ENCODE measurements at regions not wholly inside any gene's neighbourhood (a gene's known extent, or its start where the extent isn't known, plus 50 kb on each side); places are given as distances from the start of the nearest gene placed in this dataset.
"Not testable (repeated sequence)": the region's sequence is repeated elsewhere in the genome, so short reads cannot be mapped to it uniquely, and the experiment has no call there.

GRCh38 chr1:219342836-219343235 is 169.2 kb downstream of the LYPLAL1 start:
- DNase-seq: no peak

DNA sequence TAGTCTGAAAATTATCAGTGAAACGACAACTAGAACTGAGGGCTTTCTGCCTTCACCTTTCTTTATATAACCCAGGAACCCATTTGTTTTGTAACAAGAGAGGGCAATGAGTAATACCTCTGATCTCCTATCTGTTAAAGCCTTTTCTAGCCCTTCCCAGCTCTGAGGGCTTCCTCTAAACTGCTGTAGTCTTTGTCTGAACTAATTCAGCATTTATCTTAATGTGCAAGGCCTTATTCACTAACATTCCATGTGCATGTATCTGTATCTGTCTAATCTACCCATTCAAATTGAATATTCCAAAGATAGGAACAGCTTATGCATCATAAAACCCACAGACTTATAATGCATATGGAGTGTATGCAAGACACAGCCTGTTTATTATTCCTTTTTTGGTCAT is 167.1 kb downstream of the LYPLAL1 start:
- no peak for DNase-seq

DNA sequence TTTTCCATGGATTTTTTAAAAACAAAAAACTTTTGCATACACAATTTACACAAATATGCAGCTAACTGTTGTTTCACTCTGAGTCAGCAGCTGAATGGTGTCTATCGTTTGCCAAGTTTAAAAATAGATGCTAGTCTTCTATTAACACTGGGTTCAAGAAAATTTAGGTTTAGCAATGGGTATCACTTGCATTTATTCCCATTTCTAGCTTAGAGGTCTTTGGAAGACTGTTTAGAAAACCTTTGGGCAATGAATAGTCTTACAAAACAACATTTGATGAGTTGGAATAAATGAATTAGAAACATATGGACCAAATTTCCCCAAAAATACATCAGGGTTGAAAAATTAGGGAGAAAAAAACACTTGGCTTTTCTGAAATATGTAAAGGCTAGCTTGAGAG is 165.8 kb downstream of the LYPLAL1 start:
- DNase-seq: no peak

DNA sequence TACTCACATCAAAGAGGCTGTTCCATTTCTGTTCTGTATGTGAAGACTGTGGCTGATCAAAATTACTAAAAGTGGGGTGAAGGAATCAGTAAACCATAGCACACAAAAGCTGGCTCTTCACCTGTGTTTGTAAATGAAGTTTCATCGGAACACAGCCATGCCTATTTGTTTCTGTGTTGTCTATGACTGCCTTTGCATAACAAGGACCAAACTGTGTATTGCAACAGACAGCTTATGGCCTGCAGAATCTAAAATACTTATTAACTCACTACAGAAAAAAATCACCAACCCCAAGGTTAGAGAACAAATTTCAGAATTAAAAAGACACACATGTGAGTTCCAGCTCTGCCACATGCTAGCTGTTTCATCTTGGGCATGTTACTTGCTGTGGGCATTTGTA is 163.9 kb downstream of the LYPLAL1 start:
- no peak for DNase-seq

DNA sequence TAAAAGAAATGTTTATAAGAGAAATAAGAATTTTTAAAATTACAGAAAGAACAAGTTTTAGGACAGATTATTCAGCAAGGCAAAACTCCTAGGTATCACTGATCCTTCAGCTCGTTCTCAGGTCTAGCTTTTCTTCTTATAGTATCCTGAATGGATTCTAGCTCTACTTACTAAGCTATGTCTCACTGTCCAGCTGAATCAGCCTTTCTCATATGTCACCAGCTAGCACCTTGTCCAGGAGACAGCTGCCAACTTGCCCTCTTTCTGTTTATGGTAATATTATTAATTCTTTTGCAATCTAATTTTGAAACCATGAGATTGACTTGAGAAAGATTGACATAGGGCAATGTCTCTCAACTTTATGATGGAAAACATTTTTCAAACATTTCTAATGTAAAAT is 159.9 kb downstream of the LYPLAL1 start:
- DNase-seq: no peak

DNA sequence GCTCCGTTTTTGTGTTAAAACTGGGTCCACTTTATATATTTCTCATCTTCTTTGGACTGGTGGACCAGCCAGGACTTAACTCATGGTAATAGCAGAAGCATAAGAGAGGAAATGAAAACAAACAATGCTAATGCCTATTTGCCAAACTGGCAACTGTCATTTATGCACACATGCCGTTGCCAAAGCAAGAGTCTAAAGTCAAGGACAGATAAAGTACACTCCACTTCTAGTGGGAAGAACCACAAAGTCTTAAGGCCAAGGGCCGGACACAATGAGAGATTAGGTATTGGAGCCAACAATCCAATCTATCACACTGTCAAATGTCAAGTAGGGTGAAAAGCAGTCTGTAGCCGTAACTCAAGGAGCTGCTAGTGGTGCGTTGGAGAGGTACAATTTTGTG is 157.7 kb downstream of the LYPLAL1 start:
- DNase-seq: no peak

- DNase-seq: no peak
Observed at GRCh38 chr1:219330669-219331068, 157.0 kb downstream of the LYPLAL1 start.

GRCh38 chr1:219330001-219330400 is 156.3 kb downstream of the LYPLAL1 start:
- no peak for DNase-seq

- no peak for DNase-seq
Observed at GRCh38 chr1:219329578-219329977, 155.9 kb downstream of the LYPLAL1 start.

GRCh38 chr1:219326843-219327242 is 153.2 kb downstream of the LYPLAL1 start:
- DNase-seq: no peak

GRCh38 chr1:219325368-219325742 is 151.7 kb downstream of the LYPLAL1 start:
- DNase-seq: no peak

- no peak for DNase-seq
Observed at GRCh38 chr1:219324629-219325367, 151.1 kb downstream of the LYPLAL1 start.

DNA sequence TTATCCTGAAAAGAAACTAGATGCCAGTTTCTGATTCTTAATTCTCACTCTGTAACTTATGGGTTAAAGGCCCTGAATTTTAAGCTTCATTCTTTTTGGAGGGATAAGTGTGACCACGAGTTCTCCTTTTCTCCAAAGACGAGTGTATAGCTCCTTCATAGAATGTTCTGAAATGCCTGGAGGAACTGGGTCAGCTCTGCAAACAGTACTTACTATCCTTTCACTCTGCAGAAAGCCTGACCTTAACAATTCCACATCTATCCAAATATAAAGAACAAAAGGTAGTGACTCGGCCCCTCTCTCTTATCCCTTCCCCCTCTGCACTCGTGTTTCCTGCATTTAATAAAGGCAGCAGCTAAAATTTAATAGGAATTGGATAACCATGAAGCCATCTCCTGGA is 150.5 kb downstream of the LYPLAL1 start:
- DNase-seq: no peak

DNA sequence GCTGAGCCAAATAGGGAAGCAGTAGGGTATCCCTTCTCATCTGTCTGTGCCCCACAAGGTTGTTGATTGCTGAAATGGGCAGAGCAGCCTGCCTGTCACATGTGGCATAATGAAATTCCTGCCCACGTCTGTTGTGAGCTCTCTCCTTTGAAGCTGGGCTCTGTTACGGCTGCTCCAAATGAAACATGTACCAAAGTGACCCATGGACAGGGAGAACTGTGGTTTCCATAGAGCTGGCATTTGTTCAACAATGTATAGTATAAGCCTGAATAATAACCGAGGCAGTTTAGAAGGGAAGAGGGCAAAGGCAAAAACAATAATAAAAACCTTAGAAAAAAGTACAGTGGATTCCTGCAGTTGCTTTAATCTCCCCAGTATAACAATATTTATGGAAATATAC is 149.7 kb downstream of the LYPLAL1 start:
- no peak for DNase-seq

DNA sequence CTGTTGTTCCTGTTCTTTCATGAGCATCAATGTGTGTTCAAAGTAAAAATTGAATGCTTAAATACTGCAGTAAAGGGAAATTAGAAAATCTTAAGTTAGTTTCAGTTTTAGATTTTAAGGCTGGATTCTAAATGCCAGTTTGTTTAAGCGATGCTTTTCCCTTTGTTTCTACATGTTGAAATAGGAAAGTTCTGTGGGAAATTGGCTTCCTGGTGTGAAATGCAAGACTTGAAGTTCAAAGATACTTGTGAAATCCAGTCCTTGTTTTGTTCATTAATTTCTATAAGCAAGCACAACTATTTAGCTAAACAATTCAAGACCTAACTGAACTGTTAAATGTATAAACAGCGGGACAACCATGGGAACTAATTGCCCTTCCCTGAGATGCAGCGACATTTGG is 149.1 kb downstream of the LYPLAL1 start:
- no peak for DNase-seq

GRCh38 chr1:219320563-219320962 is 146.9 kb downstream of the LYPLAL1 start:
- not testable (repeated sequence) for DNase-seq

- no peak for DNase-seq
Observed at GRCh38 chr1:219318826-219319225, 145.1 kb downstream of the LYPLAL1 start.

DNA sequence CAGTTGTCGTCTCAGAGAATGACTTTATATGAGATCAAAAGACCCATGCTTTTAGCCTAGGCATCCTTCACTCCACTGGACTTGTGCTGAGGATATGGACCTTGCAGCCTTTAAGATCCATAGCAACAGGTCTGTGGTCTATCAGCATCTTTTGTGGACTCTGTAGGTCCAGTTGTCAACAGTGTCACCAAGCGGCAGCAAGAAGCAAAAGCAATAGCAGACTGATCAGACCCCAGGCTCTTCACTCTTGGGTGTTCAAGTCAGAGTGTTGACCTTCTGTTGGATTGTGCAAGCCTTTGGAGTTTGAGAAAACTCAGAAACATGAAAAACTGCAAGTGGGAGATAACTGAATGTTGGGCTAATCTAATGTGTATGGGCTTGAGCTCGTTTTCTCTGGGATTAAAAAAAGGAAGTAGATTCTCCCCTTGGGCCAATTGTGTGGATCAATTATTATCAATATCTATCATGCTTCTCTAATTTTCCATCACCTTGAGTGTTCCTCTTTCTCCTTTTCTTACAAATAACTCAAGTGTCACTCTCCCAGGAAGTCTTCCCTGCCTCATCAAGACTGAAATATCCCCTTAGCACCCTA is 144.2 kb downstream of the LYPLAL1 start:
- no peak for DNase-seq

DNA sequence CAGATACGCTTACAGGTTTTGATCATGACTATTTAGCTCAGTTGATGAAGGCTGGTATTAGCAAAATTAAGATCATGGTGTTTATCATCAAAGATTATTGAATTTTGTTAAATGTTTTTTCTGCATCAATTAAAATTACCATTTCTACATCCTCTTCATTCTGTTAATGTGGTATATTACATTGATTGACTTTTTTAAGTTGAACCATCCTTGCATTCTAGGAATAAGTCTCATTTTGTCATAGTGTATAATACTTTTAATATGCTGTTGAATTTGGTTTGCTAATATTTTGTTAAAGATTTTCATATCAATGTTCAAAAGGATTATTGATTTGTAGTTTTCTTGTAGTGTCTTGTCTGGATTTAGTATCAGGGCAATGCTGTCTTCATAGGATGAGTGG is 142.4 kb downstream of the LYPLAL1 start:
- DNase-seq: no peak

DNA sequence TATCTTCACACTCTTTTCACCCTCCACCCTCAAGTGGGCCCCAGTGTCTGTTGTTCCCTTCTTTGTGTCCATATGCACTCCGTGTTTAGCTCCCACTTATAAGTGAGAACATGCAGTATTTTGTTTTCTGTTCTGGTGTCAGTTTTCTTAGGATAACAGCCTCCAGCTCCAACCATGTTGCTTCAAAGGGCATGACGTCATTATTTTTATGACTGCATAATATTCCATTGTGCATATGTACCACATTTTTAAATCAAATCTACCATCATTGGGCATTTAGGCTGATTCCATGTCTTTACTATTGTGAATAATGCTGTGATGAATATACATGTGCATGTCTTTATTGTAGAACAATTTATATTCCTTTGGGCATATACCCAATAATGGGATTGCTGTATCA is 140.3 kb downstream of the LYPLAL1 start:
- no peak for DNase-seq

DNA sequence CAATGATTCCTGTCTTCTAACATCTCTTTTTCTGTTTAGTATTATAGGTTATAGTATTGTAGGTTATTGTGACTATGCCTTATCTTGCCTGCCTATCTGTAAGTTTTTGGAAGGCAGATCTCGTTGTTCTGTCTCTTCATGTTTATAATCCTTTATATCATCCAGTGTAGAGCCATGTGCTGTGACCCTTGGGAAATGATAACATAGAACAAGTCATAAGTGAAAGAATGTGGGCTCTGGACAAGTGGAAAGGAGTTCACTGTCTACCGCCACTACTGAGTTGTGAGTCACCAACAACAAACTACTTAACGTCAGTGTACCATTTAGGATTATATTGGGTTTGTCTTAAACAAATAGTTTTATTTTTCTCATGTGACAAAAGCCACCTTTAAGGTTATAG is 139.3 kb downstream of the LYPLAL1 start:
- DNase-seq: no peak

DNA sequence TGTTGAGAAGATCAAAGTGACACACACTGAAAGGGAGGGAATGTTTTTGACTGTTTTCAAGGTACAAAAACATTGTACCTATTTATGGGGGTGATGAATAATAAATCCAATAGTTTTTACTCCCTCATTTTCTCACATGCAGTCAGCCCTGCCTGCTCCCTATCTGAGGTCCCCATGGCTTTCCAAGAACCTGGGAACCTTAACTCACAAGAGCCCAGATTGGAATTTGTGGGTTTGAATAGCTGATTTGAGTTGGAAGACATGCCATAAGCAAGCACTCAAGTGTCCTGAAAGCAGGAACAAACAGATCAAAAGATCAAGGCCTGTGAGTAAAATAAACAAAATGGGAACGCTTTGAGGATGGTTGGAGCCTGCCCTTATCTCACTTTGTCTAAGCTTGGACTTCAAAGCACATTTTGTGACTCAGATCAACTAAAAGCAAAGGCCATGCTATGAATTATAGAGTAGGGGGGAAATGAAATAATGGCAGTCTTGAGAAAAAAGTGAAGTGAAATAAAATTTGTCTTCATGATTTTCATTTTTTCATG is 136.6 kb downstream of the LYPLAL1 start:
- no peak for DNase-seq

DNA sequence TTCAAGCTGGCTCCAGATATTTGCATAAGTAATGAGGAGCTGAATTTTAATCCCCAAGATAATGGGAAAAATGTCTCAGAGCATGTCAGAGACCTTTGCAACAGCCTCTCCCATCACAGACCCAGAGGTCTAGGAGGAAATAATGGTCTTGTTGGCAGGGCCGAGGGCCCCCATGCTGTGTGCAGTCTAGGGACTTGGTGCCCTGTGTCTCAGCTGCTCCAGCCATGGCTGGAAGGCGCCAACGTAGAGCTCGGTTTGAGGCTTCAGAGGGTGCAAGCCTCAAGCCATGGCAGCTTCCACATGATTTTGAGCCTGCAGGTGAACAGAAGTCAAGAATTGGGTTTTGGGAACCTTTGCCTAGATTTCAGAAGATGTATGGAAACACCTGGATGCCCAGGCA is 134.7 kb downstream of the LYPLAL1 start:
- DNase-seq: no peak
